HCT116 (cell line): ENCODE measurements at regions not wholly inside any gene's neighbourhood (a gene's known extent, or its start where the extent isn't known, plus 50 kb on each side); places are given as distances from the start of the nearest gene placed in this dataset.

ENCODE experiments used
- ATAC-seq: fragments of 200-7000 bp; cut with Tn5 transposase; 2 replicates; pipeline ENCODE4 v1.9.1; 2020; ENCODE audit warnings: mild to moderate bottlenecking, moderate library complexity
- BruUV-seq: library from RNA; stranded (reverse); fragments of 400-500 nt; replicated peaks from 2 replicates; lab custom pipeline; 2021; lab: Mats Ljungman, UMichigan
- CTCF ChIA-PET: fragments of 300-600 bp; sonication (Branson Sonifier 250); formaldehyde crosslinking; loops from one replicate; lab custom pipeline; 2021; ENCODE audit warnings: antibody characterized with exemption; lab: Charles Lee
- POLR2A ChIA-PET: fragments of 300-600, 350-600 bp; sonication (Branson Sonifier 250); formaldehyde crosslinking; loops from one replicate; lab custom pipeline; 2021; ENCODE audit warnings: antibody characterized with exemption; lab: Charles Lee
- RAD21 ChIA-PET, 2 experiments: fragments of 300-600 bp; sonication (Branson Sonifier 250); formaldehyde crosslinking; loops; one replicate each; lab custom pipeline; 2023; ENCODE audit warnings: low total read pairs in 2 of 2; ENCODE audit not compliant: uncharacterized antibody in 2 of 2, unreplicated experiment in 2 of 2, low non-redundant PET in 1 of 2; lab: Charles Lee
- DNase-seq: peaks from one replicate; pipeline ENCODE4 v3.0.0-alpha.2; 2010; ENCODE audit warnings: low read depth, low spot score
- H2AFZ ChIP-seq: fragments of 200-600 bp; shearing (Covaris generic), sonication (generic); 2 replicates; pipeline ENCODE4 v1.6.1; 2017; ENCODE audit warnings: low read depth, mixed run types, mixed read lengths, antibody characterized with exemption, low read length; ENCODE audit not compliant: poor library complexity, severe bottlenecking
- H3K27ac ChIP-seq: 2 replicates; pipeline ENCODE4 v1.5.1; 2012; ENCODE audit warnings: low read depth, low read length
- H3K27me3 ChIP-seq: fragments of 200-600 bp; sonication (generic); 2 replicates; pipeline ENCODE4 v1.6.1; 2016; ENCODE audit warnings: mixed run types, low read length, mixed read lengths; ENCODE audit not compliant: insufficient read depth
- H3K36me3 ChIP-seq, 2 experiments: fragments of 200-500 bp in 1 of 2; fragments of 200-600 bp in 1 of 2; sonication (Bioruptor generic) in 1 of 2; sonication (generic) in 1 of 2; 2 replicates each; pipeline versions ENCODE4 v1.5.1 to v1.6.1; 2014 to 2016; ENCODE audit warnings: low read length in 2 of 2, inconsistent platforms in 1 of 2, mixed read lengths in 1 of 2, mixed run types in 1 of 2; ENCODE audit not compliant: insufficient read depth in 2 of 2, control insufficient read depth in 1 of 2
- H3K4me1 ChIP-seq, 2 experiments: fragments of 200-600 bp in 1 of 2; sonication (generic) in 1 of 2; 2 replicates each; pipeline versions ENCODE4 v1.5.1 to v1.6.1; 2012 to 2017; ENCODE audit warnings: low read length in 2 of 2, inconsistent platforms in 1 of 2, mild to moderate bottlenecking in 1 of 2, mixed read lengths in 1 of 2, mixed run types in 1 of 2, moderate library complexity in 1 of 2; ENCODE audit not compliant: insufficient read depth in 2 of 2, control insufficient read depth in 1 of 2
- H3K4me2 ChIP-seq: fragments of 200-600 bp; sonication (generic); 2 replicates; pipeline ENCODE4 v1.6.1; 2017; ENCODE audit warnings: mixed run types, low read length, mixed read lengths
- H3K4me3 ChIP-seq, 2 experiments: fragments of 200-600 bp in 1 of 2; sonication (generic) in 1 of 2; replicated peaks in 1 of 2; 2 replicates each; pipeline ENCODE4 v1.5.1; 2011 to 2016; ENCODE audit warnings: low read length in 2 of 2, control low read depth in 1 of 2, low read depth in 1 of 2, mild to moderate bottlenecking in 1 of 2, mixed read lengths in 1 of 2, mixed run types in 1 of 2
- H3K79me2 ChIP-seq: fragments of 200-600 bp; sonication (generic); 2 replicates; pipeline ENCODE4 v1.6.1; 2017; ENCODE audit warnings: mild to moderate bottlenecking, mixed run types, low read length, moderate library complexity, mixed read lengths; ENCODE audit not compliant: insufficient read depth
- H3K9ac ChIP-seq: fragments of 200-600 bp; sonication (generic); 2 replicates; pipeline ENCODE4 v1.6.1; 2016; ENCODE audit warnings: low read length, mixed read lengths
- H3K9me2 ChIP-seq: fragments of 200-600 bp; sonication (generic), shearing (Covaris generic); 2 replicates; pipeline ENCODE4 v1.6.1; 2017; ENCODE audit warnings: mixed run types, mild to moderate bottlenecking, moderate library complexity; ENCODE audit not compliant: insufficient read depth
- H3K9me3 ChIP-seq, 2 experiments: fragments of 200-500 bp in 1 of 2; fragments of 200-600 bp in 1 of 2; sonication (Bioruptor generic) in 1 of 2; sonication (generic) in 1 of 2; 2 replicates each; pipeline ENCODE4 v1.6.1; 2014 to 2017; ENCODE audit warnings: low read length in 2 of 2, mixed read lengths in 2 of 2, inconsistent platforms in 1 of 2, low read depth in 1 of 2, mild to moderate bottlenecking in 1 of 2, mixed run types in 1 of 2, moderate library complexity in 1 of 2; ENCODE audit not compliant: control insufficient read depth in 1 of 2, insufficient read depth in 1 of 2
- H4K20me1 ChIP-seq: fragments of 200-600 bp; sonication (generic), shearing (Covaris generic); 2 replicates; pipeline ENCODE4 v1.6.1; 2017; ENCODE audit warnings: mixed run types, mild to moderate bottlenecking, moderate library complexity; ENCODE audit not compliant: insufficient read depth
- ATF3 ChIP-seq: IDR thresholded peaks from 2 replicates; pipeline ENCODE4 v1.6.1; 2012
- CEBPB ChIP-seq: IDR thresholded peaks from 2 replicates; pipeline ENCODE4 v1.6.1; 2012; ENCODE audit warnings: low read depth
- ELF1 ChIP-seq: IDR thresholded peaks from 2 replicates; pipeline ENCODE4 v1.6.1; 2012; ENCODE audit warnings: low read depth, borderline replicate concordance
- EZH2phosphoT487 ChIP-seq: fragments of 200-600 bp; IDR thresholded peaks from 2 replicates; pipeline ENCODE4 v1.6.1; 2018; ENCODE audit warnings: antibody characterized with exemption, borderline replicate concordance
- SRF ChIP-seq: IDR thresholded peaks from 2 replicates; pipeline ENCODE4 v1.6.1; 2012; ENCODE audit warnings: low read depth
- intact Hi-C: fragments of 100-400 bp; cut with micrococcal nuclease; formaldehyde crosslinking; loops from 2 replicates; pipeline ENCODE4 v1.10.0; 2022
- TF ChIP-seq, protein P1 (sequence below): IDR thresholded peaks from 2 replicates; pipeline ENCODE4 v1.6.1; 2011; ENCODE audit warnings: mild to moderate bottlenecking, low read length, moderate library complexity; ENCODE audit not compliant: insufficient replicate concordance; ENCODE audit errors: extremely low read depth

DNA sequence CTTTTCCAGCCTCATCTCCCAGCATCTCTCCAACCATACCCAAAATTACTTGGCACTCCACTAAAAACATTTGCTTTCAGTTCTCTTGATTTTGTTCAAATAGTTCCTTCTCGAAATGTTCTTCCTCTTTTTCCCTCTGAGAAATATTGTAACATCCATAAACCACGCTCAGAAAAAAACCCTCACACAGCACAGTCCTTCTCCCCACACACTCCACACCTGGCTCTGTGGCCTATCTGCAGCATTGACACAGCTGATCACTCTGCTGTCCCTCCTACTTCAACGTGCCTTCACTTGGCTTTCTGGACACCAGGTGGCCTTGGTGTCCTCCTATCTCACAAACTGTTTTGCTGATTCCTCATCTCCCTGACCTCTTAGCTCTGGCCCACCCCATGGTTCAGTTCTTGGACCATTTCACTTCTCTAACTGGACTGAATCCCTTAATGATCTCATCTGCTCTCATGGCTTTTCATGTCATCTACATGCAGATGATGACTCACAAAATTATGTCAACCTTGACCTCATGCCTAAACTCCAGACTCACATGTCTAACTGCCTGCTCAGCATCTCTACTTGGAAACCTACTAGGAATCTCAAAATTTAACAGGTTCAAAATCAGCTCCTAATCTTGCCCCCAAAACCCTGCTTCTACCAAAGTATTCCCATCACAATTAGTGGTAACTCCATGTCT is 93.3 kb downstream of the TRIM42 start:
- Histone ChIP-seq H3K4me2 (no peak overlapping the region), H3K4me1 (no peaks in the 10 kb centered on the region), H3K27ac (no peak overlapping the region), H3K79me2 (no peaks in the 10 kb centered on the region), H3K4me3 (no peak overlapping the region), H3K27me3 (peaks cover 21% of the 10 kb centered on the region; the same call in 1 of the 2 replicates), H3K36me3 (no peaks in the 10 kb centered on the region), H4K20me1 (no peaks in the 10 kb centered on the region), H2AFZ (no peak overlapping the region), H3K9me3 (no peaks in the 10 kb centered on the region), H3K9me2 (no peaks in the 10 kb centered on the region), H3K9ac (no peak overlapping the region)
- ChIA-PET POLR2A (no interaction called here), CTCF (no interaction called here), RAD21 (no interaction called here)
- no peak for TF ChIP-seq ATF3
- DNase-seq (no peak), ATAC-seq (no peak)
- no TSS peak for BruUV-seq
- intact Hi-C loops, result no loop called here

- DNase-seq, result no peak
- ChIA-PET CTCF (no interaction called here), RAD21 (no interaction called here)
Observed at GRCh38 chr3:140777631-140778233, 99.9 kb downstream of the TRIM42 start.

More at GRCh38 chr3:140777631-140778233, 99.9 kb downstream of the TRIM42 start:
- no peaks in the 10 kb centered on the region for H3K4me1 ChIP-seq
- no peaks in the 10 kb centered on the region for H3K9me3 ChIP-seq
- ATAC-seq, result no peak
- POLR2A ChIA-PET, result no interaction called here
- no peaks in the 10 kb centered on the region for H3K79me2 ChIP-seq
- H3K27ac ChIP-seq, result no peak overlapping the region
- no peak overlapping the region for H3K4me3 ChIP-seq
- no peaks in the 10 kb centered on the region for H3K9me2 ChIP-seq
- H4K20me1 ChIP-seq, result no peaks in the 10 kb centered on the region
- H3K4me2 ChIP-seq, result no peak overlapping the region
- no peak overlapping the region for H3K9ac ChIP-seq
- BruUV-seq, result no TSS peak
- H3K27me3 ChIP-seq, result peaks cover 5% of the 10 kb centered on the region; the same call in 1 of the 2 replicates
- H3K36me3 ChIP-seq, result no peaks in the 10 kb centered on the region
- TF ChIP-seq SRF, result no peak
- TF ChIP-seq EZH2phosphoT487, result no peak
- TF ChIP-seq CEBPB, result no peak
- TF ChIP-seq ELF1, result no peak
- TF ChIP-seq, protein P1, sequence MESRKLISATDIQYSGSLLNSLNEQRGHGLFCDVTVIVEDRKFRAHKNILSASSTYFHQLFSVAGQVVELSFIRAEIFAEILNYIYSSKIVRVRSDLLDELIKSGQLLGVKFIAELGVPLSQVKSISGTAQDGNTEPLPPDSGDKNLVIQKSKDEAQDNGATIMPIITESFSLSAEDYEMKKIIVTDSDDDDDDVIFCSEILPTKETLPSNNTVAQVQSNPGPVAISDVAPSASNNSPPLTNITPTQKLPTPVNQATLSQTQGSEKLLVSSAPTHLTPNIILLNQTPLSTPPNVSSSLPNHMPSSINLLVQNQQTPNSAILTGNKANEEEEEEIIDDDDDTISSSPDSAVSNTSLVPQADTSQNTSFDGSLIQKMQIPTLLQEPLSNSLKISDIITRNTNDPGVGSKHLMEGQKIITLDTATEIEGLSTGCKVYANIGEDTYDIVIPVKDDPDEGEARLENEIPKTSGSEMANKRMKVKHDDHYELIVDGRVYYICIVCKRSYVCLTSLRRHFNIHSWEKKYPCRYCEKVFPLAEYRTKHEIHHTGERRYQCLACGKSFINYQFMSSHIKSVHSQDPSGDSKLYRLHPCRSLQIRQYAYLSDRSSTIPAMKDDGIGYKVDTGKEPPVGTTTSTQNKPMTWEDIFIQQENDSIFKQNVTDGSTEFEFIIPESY, result no peak
- H2AFZ ChIP-seq, result no peak overlapping the region
- intact Hi-C loops, result no loop called here
